HFF-Myc (cell line): ENCODE measurements at regions not wholly inside any gene's neighbourhood (a gene's known extent, or its start where the extent isn't known, plus 50 kb on each side); places are given as distances from the start of the nearest gene placed in this dataset.

Source experiments
- DNase-seq: peaks from one replicate; pipeline ENCODE4 v3.0.0-alpha.2; 2011; ENCODE audit warnings: low read depth; ENCODE audit errors: extremely low read depth
- H3K4me3 ChIP-seq: replicated peaks from 2 replicates; pipeline ENCODE4 v1.5.1; 2011; ENCODE audit warnings: low read depth, mild to moderate bottlenecking, control low read depth, low read length
- TF ChIP-seq, protein P1 (sequence below): IDR thresholded peaks from 2 replicates; pipeline ENCODE4 v1.5.1; 2012; ENCODE audit warnings: mild to moderate bottlenecking, low read depth, low read length, control low read depth; ENCODE audit errors: missing control alignments

GRCh38 chr10:88086187-88086960 lies 222.9 kb downstream of the PTEN start:
- DNase-seq = no peak
- TF ChIP-seq, protein P1, sequence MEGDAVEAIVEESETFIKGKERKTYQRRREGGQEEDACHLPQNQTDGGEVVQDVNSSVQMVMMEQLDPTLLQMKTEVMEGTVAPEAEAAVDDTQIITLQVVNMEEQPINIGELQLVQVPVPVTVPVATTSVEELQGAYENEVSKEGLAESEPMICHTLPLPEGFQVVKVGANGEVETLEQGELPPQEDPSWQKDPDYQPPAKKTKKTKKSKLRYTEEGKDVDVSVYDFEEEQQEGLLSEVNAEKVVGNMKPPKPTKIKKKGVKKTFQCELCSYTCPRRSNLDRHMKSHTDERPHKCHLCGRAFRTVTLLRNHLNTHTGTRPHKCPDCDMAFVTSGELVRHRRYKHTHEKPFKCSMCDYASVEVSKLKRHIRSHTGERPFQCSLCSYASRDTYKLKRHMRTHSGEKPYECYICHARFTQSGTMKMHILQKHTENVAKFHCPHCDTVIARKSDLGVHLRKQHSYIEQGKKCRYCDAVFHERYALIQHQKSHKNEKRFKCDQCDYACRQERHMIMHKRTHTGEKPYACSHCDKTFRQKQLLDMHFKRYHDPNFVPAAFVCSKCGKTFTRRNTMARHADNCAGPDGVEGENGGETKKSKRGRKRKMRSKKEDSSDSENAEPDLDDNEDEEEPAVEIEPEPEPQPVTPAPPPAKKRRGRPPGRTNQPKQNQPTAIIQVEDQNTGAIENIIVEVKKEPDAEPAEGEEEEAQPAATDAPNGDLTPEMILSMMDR = no peak

DNA sequence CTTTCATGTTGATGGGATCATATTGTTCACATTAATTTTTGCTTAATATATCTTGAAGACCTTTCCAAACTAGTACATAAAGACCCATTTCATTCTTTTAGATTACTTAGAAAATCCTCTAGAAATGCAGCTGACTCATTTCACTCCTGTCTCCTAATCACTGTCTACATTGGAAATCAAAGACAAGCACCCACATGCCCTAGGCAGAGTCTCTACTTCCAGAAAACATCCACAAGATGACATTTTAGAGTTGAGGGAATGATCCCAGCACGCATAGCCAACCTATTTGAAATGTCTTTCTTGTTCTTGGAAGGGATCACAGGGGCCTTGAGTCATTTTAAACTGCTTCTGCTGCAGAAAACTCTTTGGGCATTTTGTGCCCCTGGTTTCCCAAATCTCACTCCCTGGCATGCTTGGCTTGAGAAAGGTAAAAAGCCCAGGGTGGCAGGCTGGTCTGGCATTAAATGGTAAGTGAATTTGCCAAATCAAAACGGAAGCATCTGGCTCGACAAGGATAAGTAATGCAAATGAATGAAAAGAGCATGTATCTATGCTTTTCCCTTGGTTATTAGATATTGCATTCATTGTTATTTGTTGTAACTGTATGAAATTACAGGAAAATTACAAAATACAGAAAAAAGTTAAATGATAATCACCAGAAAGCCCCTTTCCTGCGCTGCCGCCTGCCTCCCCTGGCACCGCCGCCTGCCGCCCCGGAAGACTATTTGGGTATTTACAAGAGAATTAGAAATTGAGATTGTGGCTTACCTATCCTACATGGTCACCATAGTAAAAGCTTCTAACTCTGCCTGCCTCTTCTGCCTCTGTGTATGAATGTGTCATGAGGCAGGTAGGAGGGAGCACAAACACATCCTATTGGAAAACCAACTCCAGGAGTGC lies 225.3 kb downstream of the PTEN start:
- no peak overlapping the region for H3K4me3 ChIP-seq
- no peak for DNase-seq
- TF ChIP-seq, protein P1 = no peak

More at GRCh38 chr10:88086187-88086960, 222.9 kb downstream of the PTEN start:
- H3K4me3 ChIP-seq = no peak overlapping the region

DNA sequence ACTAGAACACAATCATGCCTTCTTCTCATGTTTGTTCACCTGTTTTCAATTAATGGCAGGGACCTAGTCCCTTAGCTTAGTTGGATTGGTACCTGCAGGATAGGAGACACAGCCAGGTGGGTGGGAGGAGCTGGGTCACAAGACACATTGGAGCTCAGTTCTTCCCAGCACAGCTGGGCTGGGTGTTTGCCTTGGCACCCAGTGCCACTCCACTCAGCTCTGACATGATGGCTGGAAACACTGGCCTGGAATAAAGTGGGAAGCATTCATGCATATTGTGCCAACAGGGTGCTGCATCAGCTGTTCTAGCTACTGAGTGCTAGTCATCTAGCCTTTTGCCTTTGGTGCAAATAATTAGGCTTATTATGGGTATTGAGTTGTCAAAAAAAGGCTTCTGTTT lies 226.1 kb downstream of the PTEN start:
- H3K4me3 ChIP-seq = no peak overlapping the region
- no peak for DNase-seq
- TF ChIP-seq, protein P1 = no peak

DNA sequence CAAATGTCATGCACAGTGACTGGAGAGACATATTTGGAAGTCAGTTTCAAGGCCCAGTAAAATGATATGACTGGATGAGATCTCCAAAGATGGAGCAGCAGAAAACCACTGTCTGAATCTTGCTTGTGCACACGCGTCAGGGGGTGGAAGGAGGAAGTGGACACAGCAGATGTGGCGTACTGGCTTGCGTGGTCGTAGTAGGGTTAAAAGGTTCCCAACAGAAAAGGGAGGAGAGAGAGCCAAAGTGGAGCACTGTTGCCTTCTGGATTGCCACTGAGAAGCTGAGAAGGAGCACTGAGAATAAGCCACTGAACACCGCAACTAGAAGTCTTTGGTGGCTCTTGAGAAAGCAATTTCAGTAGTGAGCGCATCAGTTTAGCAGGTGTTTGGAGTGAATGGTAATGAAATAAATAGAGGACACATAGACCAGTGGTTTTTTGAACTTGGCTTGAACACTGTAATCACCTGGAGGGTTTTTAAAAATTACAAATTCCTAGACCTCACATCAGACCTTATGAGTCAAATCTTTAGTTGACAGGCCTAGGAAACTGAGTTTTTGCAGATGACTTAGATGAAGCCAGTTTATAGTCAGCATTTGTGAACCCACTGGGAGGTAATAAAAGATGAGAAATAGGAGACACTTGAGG lies 227.3 kb downstream of the PTEN start:
- no peak for DNase-seq
- TF ChIP-seq, protein P1 = no peak
- H3K4me3 ChIP-seq = no peak overlapping the region

- no peak for DNase-seq
- TF ChIP-seq, protein P1 = no peak
- H3K4me3 ChIP-seq = no peak overlapping the region
These were observed 228.2 kb downstream of the PTEN start for GRCh38 chr10:88091490-88092061.

DNA sequence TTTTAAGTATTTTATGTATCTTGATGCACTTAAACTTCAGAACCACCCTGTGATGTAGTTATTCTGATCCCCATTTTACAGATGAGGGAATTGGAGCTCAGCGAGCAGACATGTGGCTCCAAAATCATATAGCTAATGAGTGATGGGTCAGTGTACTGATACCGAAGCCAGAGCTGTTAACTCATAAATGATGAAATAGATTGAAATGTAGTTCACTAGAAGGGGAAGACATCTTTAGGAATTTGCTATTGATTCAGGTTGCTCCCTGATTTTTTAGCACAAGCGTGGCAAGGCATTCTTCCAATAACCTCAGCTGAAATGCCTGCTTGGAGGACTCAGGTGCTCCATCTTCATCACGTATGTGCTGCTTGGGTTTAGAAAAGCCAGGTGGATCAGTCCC lies 228.8 kb downstream of the PTEN start:
- DNase-seq = no peak
- TF ChIP-seq, protein P1 = no peak
- H3K4me3 ChIP-seq = no peak overlapping the region
